Frontal cortex (tissue), 3 donors: ENCODE measurements at regions not wholly inside any gene's neighbourhood (a gene's known extent, or its start where the extent isn't known, plus 50 kb on each side); places are given as distances from the start of the nearest gene placed in this dataset.
"Not testable (repeated sequence)": the region's sequence is repeated elsewhere in the genome, so short reads cannot be mapped to it uniquely, and the experiment has no call there.

Experiments
- DNase-seq, 2 donors: peaks; one replicate each; pipeline ENCODE4 v3.0.0; 2012; ENCODE audit warnings: low spot score in 2 of 2
- FAIRE-seq: peaks from 2 replicates; lab custom pipeline; 2012; peaks lifted over from hg19 to GRCh38; lab: Jason Lieb, UNC
- donor health status: control.
- donor health status: control.
- donor health status: control.

GRCh38 chr11:80330264-80330663 lies 889.4 kb upstream of the TENM4 start:
- DNase-seq: no peak
- no peak for FAIRE-seq

GRCh38 chr11:80328774-80329173 lies 887.9 kb upstream of the TENM4 start:
- DNase-seq (no peak), FAIRE-seq (no peak)

GRCh38 chr11:80327956-80328614 lies 887.3 kb upstream of the TENM4 start:
- no peak for DNase-seq
- no peak for FAIRE-seq

GRCh38 chr11:80321786-80322185 lies 881.0 kb upstream of the TENM4 start:
- no peak for FAIRE-seq
- no peak for DNase-seq

- FAIRE-seq (no peak), DNase-seq (no peak)
Measured at GRCh38 chr11:80320765-80321164, 879.9 kb upstream of the TENM4 start.

- no peak for FAIRE-seq
- DNase-seq: no peak
Measured at GRCh38 chr11:80320226-80320625, 879.4 kb upstream of the TENM4 start.

GRCh38 chr11:80317612-80318011 lies 876.8 kb upstream of the TENM4 start:
- DNase-seq: no peak
- no peak for FAIRE-seq

GRCh38 chr11:80315200-80315599 lies 874.4 kb upstream of the TENM4 start:
- FAIRE-seq: no peak
- DNase-seq: no peak

- FAIRE-seq: no peak
- no peak for DNase-seq
Measured at GRCh38 chr11:80309301-80309700, 868.5 kb upstream of the TENM4 start.

GRCh38 chr11:80307676-80308075 lies 866.8 kb upstream of the TENM4 start:
- no peak for FAIRE-seq
- DNase-seq: no peak

GRCh38 chr11:80297858-80298632 lies 857.2 kb upstream of the TENM4 start:
- FAIRE-seq: no peak
- DNase-seq: no peak

- FAIRE-seq (no peak), DNase-seq (no peak)
Measured at GRCh38 chr11:80293293-80293692, 852.5 kb upstream of the TENM4 start.

GRCh38 chr11:80284946-80285785 lies 844.3 kb upstream of the TENM4 start:
- FAIRE-seq (no peak), DNase-seq (no peak)

- DNase-seq (no peak), FAIRE-seq (no peak)
Measured at GRCh38 chr11:80282643-80283042, 841.8 kb upstream of the TENM4 start.

GRCh38 chr11:80281194-80281593 lies 840.4 kb upstream of the TENM4 start:
- FAIRE-seq: no peak
- no peak for DNase-seq

GRCh38 chr11:80280737-80281136 lies 839.9 kb upstream of the TENM4 start:
- no peak for DNase-seq
- FAIRE-seq: no peak

GRCh38 chr11:80261776-80262175 lies 820.9 kb upstream of the TENM4 start:
- DNase-seq (no peak), FAIRE-seq (no peak)

GRCh38 chr11:80257319-80258015 lies 816.6 kb upstream of the TENM4 start:
- not testable (repeated sequence) for DNase-seq, FAIRE-seq

GRCh38 chr11:80255021-80255420 lies 814.2 kb upstream of the TENM4 start:
- FAIRE-seq (no peak), DNase-seq (no peak)

- DNase-seq (no peak), FAIRE-seq (no peak)
Measured at GRCh38 chr11:80241766-80242165, 800.9 kb upstream of the TENM4 start.
